Midbrain (tissue), 1 donor: ENCODE measurements at regions not wholly inside any gene's neighbourhood (a gene's known extent, or its start where the extent isn't known, plus 50 kb on each side); places are given as distances from the start of the nearest gene placed in this dataset.
"Not testable (repeated sequence)": the region's sequence is repeated elsewhere in the genome, so short reads cannot be mapped to it uniquely, and the experiment has no call there.

Source experiments
- DNase-seq: peaks from one replicate; lab custom pipeline; 2025; lab: John Stamatoyannopoulos, UW

- DNase-seq, result no peak
Observed at GRCh38 chr12:46519407-46519806, 146.8 kb upstream of the SLC38A2 start.

DNA sequence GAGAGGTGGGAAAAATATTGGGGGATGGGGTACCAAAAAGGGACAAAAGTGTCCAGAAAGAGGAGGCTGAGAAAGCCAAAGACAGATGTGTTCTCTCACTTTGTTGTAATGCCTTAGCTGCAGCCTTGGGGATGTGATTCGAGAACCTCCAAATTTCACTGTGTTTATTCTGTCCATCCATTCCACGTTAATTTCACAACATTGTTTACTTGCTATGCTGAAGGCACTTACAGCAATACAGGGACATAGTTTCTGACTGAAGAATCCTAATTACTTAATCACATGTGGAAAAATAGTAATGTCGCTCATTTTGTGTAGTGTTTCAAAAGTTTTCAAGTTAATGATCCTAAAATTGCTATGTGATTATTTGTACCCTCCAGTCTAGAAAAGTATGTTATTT is 146.2 kb upstream of the SLC38A2 start:
- DNase-seq, result no peak

- DNase-seq, result no peak
Observed at GRCh38 chr12:46518169-46518568, 145.6 kb upstream of the SLC38A2 start.

DNA sequence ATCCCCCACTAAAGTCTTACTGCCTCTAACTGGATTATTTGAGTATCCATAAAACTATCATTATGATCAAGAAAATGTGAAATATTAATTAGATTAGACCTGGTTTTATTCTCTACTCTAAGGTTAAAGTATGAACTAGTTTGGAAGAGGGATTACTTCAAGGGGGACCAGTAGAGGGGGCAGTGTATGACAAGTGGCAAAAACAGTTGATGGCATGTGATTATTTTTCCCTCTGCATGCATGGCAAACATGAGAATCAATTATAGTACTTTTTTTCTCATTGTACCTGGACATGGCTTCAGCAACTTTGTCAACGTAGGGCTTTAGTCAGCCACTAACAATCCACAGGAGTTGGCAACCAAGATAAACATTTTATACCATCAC is 145.0 kb upstream of the SLC38A2 start:
- DNase-seq, result no peak

DNA sequence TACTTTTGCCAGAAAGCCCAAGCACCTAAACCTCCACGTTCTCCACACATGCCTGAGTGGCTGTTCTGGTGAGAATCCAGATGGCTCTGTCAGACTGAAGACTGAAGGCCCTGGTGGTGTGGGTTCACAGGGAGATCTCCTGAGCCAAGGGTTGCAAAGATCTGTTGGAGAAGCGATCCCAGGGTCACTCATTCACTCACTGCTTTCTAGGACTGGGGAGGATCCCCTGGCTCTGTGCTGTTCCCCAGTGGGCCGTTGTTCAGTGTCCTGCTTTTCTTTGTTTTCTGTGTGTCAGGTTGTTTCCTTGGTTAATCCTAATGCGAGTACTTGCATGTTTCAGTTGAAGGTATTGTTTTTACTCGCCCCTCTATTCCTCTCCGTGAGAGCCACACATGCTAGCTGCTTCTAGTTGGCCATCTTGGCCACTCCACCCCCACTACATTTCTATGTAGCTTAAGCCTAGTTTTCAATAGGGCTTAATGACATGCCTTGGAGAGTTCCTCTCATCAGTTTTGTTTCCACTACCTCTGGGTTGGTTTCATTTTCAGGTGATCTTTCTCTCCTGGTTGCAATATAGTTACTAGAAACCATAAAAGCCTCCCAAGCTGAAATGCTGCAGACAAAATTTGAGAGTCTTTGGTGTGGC is 144.5 kb upstream of the SLC38A2 start:
- no peak for DNase-seq

DNA sequence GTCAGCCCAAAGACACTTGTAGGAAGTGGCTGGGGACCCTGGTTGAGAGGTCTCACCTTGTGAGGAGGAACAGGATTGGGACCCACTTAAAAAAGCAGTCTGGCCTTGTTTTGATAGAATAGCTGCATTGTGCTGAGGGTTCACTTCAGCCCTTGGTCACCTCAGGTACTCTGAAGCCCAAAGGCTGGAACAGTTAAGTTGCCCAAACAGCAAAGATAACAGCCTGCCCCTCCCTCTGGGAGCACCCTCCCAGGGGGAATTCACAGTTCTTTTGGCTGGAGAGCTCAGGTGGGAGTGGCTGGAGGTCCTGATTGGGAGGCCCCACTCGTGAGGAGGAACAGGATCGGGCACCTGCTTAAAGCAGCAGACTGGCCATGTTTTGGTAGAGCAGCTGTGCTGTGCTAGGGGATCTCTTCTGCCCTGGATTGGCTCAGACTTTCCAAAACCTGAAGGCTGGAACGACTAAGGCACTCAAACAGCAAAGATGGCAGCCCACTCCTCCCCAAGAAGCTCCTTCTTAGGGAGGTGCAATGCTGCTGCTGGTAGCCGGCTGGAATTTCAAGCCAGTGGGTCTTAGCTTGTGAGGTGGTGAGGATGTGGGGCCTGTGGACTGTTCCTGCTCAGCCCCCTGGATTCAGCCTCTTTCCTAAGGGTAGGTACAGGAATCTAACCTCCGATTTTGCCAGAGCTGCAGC is 143.8 kb upstream of the SLC38A2 start:
- no peak for DNase-seq

GRCh38 chr12:46515829-46516228 is 143.3 kb upstream of the SLC38A2 start:
- no peak for DNase-seq

- DNase-seq, result no peak
Observed at GRCh38 chr12:46514886-46515285, 142.3 kb upstream of the SLC38A2 start.

- DNase-seq, result not testable (repeated sequence)
Observed at GRCh38 chr12:46510257-46510656, 137.7 kb upstream of the SLC38A2 start.

DNA sequence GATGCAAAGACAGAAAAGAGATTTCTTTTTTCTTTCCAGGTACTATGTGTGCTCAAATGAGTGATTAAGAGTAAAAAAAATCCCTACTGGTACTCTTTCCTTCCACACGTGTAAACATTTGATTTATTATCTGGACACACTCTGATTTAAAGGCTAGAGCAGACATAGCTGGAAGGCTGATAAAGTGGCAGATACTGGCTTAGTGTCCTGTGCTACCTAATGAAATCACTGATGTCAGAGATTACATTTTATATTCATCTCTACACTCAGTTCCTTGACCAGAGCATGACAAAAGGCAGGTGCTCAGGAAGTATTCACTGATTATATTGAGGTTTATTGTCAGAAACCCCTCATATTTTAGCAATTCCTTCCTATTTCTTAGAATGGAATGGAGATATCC is 136.6 kb upstream of the SLC38A2 start:
- DNase-seq, result no peak

DNA sequence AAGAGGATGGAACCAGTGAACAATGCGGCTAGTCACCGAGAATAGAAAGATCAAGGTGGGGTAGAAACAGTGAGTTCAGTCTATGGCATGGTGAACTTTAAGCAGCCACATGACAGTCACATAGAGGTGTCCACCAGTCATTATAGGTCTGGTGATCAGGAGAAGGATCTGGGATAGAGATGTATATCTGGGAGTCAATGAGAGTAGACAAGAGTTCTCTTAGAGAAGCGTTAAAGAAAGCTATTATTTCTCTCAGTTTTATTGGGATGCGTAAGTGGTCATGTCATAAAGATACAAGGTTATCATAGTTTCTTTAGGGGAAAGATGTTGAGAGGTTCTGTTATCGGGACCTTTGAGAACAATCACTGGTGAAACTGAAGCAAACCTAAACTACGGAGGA is 136.1 kb upstream of the SLC38A2 start:
- DNase-seq, result no peak

DNA sequence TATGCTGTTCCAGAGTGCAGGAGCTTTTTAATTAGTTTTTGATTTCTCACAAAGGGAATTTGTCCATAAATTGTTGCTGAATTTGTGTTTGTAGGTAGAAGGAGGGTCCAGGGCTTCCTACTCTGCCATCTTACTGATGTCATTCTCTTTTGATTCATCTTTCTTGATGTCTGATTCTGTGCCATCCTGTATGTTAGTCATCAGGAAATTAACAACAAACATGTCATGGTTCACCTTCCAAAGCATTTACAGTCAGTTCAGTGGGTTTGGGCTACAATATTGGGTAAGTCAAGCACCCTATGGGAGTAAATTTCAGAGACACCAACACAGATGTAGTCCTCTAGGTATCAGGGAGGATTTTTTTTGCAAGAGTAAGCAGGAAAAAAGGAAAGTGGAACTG is 135.2 kb upstream of the SLC38A2 start:
- DNase-seq, result no peak

- DNase-seq, result no peak
Observed at GRCh38 chr12:46506961-46507360, 134.4 kb upstream of the SLC38A2 start.

DNA sequence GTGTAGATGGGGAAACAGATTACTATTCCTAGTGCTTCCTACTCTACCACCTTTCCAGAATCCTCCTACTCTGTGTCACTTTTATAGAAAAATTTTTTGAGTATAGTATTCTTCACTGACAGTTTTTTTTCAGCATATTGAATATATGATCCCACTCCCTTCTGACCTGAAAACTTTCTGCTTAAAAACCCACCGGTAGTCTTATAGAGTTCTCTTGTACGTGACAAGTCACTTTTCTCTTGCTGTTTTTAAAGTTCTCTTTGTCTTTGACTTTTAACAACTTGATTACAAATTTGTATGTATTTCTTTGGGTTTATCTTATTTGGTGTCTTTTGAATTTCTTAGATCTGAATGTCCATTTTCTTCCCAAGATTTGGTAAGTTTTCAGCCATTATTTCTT is 133.6 kb upstream of the SLC38A2 start:
- no peak for DNase-seq

DNA sequence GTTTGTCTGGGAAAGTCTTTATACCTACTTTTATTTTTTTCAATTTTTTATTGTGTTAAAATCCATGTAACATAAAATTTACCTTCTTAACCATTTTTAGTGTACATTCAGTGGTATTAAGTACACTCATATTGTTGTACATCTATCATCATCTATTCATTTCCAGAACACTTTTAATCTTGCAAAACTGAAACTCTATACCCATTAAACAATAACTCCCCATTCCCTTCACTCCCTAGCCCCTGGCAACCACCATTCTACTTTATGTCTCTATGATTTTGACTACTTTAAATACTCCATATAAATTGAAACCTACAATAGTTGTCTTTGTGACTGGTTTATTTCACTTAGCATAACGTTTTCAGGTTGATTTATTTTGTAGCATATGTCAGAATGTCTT is 131.9 kb upstream of the SLC38A2 start:
- DNase-seq, result no peak

DNA sequence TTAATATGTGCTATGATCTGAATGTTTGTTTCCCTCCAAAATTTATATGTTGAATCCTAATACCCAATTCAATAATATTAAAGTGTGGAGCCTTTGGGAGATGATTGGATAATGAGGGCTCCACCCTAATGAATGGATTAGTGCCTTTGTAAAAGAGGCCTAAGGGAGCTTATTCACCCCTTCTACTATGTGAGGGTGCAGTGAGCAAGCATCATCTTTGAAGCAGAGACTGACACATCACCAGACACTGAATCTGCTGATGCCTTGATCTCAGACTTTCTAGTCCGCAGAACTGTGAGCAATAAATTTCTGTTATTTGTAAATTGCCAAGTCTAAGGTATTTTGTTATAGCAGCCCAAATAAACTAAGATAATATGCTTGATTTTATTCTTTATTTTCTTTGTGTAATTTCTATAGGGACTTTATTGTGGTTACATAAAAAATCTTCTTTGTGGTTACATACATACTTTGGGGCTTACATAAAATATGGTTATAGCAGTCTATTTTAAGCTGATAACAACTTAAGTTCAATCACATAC is 131.1 kb upstream of the SLC38A2 start:
- DNase-seq, result no peak

DNA sequence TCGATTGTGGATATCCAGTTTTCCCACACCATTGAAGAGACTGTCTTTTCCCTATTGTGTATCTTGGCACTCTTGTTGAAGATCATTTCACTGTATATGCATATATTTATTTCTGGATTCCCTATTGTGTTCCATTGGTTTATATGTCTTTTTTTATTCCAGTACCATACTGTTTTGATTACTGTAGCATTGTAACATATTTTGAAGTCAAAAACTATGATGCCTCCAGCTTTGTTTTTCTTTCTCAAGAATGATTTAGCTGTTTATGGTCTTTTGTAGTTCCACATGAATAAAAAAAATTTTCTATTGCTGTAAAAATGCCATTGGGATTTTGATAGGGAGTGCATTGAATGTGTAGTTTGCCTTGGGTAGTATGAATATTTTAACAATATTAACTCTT is 128.1 kb upstream of the SLC38A2 start:
- DNase-seq, result no peak

GRCh38 chr12:46499901-46500300 is 127.3 kb upstream of the SLC38A2 start:
- DNase-seq, result no peak

GRCh38 chr12:46499226-46499625 is 126.7 kb upstream of the SLC38A2 start:
- DNase-seq, result no peak

DNA sequence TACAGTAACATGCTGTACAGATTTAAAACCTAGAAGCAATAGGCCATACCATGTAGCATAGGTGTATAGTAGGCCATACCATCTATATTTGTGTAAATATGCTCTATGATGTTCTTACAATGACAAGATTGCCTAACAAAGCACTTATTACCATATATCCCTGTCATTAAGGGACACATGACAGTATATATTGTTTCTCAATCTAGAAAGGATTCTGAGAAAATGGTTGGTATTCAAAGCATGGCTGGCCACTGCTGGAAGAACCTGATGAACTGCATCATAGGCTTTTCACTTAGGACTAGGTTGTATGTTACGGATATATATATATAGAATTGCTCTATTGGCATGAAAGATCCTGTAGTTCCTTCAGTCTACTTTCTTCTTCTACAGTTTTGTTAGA is 125.2 kb upstream of the SLC38A2 start:
- no peak for DNase-seq

DNA sequence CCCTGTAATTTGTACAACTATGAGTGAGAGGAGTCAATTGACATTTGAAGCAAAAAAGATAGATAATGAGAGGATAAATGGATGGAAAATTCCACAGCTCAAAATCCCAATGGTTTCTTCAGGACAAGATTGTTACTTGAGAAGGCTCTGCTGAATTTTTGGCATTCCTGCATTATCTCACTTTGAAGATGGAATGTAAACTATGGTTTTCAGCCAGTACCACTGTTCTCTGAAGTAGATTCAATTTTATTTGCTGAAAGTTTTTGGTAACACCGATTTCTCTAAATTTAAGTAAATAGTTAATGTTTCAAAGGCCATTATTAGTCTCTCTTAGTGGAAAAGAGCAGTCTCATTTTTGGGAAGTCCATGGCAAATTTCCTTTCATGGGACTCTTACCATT is 121.9 kb upstream of the SLC38A2 start:
- no peak for DNase-seq

GRCh38 chr12:46493834-46494181 is 121.2 kb upstream of the SLC38A2 start:
- DNase-seq, result no peak

DNA sequence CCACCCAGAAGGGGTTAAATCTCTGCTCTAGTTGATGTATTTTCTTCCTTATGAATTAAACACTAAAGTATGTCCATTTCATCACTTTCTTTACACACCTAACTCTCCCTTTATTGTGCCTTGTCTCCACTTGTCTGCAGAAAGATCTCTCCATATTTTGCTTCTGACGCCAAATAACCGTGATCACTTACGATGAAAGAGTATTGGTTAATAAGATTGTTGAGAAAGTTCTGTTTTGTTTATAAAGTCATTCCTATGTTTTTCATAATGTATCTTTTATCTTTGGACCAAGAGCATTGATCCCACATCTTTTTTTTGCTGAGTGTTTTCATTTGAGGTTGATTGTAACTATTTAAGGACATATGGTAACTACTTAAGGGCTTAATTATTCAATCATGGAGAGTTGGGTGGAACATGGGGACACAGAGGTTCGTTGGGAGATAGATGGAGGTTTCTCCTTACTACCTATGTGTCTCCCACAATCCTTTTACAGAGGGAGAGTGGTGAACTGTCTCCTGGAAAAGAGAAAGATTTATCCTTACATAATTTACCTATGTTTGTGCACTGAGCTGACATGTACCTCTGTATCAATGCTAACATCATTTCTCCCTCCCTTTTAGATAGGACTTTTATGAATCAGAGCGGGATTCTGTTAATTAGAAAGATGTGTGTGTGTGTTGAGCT is 120.7 kb upstream of the SLC38A2 start:
- no peak for DNase-seq
